Endodermal cell (in vitro differentiated cells): ENCODE measurements at regions not wholly inside any gene's neighbourhood (a gene's known extent, or its start where the extent isn't known, plus 50 kb on each side); places are given as distances from the start of the nearest gene placed in this dataset.
A peak's percentile ranks its signal among the peaks of the same experiment; 100 is the strongest.

Source experiments
- DNase-seq: peaks from one replicate; pipeline ENCODE4 v3.0.0-alpha.2; 2017
- H3K27ac ChIP-seq: 2 replicates; pipeline ENCODE4 v1.5.1; 2013; ENCODE audit warnings: mild to moderate bottlenecking, low read depth, low read length, moderate library complexity
- H3K27me3 ChIP-seq: 2 replicates; pipeline ENCODE4 v1.6.1; 2013; ENCODE audit warnings: mild to moderate bottlenecking, low read length, moderate library complexity; ENCODE audit not compliant: insufficient read depth, control insufficient read depth, poor library complexity, severe bottlenecking
- H3K36me3 ChIP-seq: 2 replicates; pipeline ENCODE4 v1.7.0; 2013; ENCODE audit warnings: mild to moderate bottlenecking, low read length, moderate library complexity; ENCODE audit not compliant: control insufficient read depth, insufficient read depth
- H3K4me1 ChIP-seq: one replicate; pipeline ENCODE4 v1.7.0; 2013; ENCODE audit warnings: low read length; ENCODE audit not compliant: control insufficient read depth, insufficient read depth
- H3K4me3 ChIP-seq: 2 replicates; pipeline ENCODE4 v1.5.1; 2013; ENCODE audit warnings: mild to moderate bottlenecking, low read length, moderate library complexity
- H3K9ac ChIP-seq: 2 replicates; pipeline ENCODE4 v1.6.1; 2013; ENCODE audit warnings: mild to moderate bottlenecking, low read length, moderate library complexity; ENCODE audit not compliant: poor library complexity, severe bottlenecking; ENCODE audit errors: extremely low read depth
- H3K9me3 ChIP-seq: 2 replicates; pipeline ENCODE4 v1.6.1; 2013; ENCODE audit warnings: mild to moderate bottlenecking, low read length, moderate library complexity; ENCODE audit not compliant: control insufficient read depth
- H3K27ac Mint-ChIP-seq: 2 replicates; pipeline ENCODE4 v1.8.0; 2020; ENCODE audit warnings: mixed read lengths
- H3K27me3 Mint-ChIP-seq: 2 replicates; pipeline ENCODE4 v1.8.0; 2021; ENCODE audit warnings: mild to moderate bottlenecking, mixed read lengths; ENCODE audit not compliant: insufficient read depth
- H3K36me3 Mint-ChIP-seq: 2 replicates; pipeline ENCODE4 v1.8.0; 2020; ENCODE audit warnings: low read depth, mixed read lengths
- H3K4me1 Mint-ChIP-seq: 2 replicates; pipeline ENCODE4 v1.8.0; 2020; ENCODE audit warnings: mixed read lengths
- H3K4me3 Mint-ChIP-seq: 2 replicates; pipeline ENCODE4 v1.8.0; 2020; ENCODE audit warnings: mild to moderate bottlenecking, moderate library complexity, mixed read lengths
- H3K9me3 Mint-ChIP-seq: 2 replicates; pipeline ENCODE4 v1.8.0; 2020; ENCODE audit warnings: mild to moderate bottlenecking, mixed read lengths
- WGBS, 2 experiments: methylation state at CpG; one replicate each; pipeline versions ENCODE4 v1.1.5 to v1.1.7; 2013; ENCODE audit warnings: missing lambda C conversion rate in 2 of 2, mixed read lengths in 1 of 2; ENCODE audit not compliant: insufficient coverage in 1 of 2, insufficient read length in 1 of 2; 5-methylcytosine and 5-hydroxymethylcytosine counted together
- TF ChIP-seq, protein P1 (sequence below): fragments of 200-600 bp; sonication (generic); conservative IDR thresholded peaks from 2 replicates; pipeline ENCODE4 v1.5.0; 2021; ENCODE audit warnings: antibody characterized with exemption, mild to moderate bottlenecking

DNA sequence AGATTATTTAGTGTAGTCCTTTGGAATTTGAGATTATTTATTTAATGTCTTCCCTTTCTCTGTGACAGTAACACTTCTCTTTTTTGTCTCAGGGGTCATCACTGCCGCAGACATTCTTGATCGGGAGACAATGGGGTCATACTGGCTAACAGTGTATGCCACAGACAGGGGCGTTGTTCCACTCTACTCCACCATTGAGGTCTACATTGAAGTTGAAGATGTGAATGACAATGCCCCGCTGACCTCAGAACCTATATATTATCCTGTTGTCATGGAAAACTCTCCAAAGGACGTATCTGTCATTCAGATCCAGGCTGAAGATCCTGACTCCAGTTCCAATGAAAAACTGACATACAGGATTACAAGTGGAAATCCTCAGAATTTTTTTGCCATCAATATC, 299.9 kb downstream of the FAT3 start:
- no peaks in the 10 kb centered on the region for H3K36me3 Mint-ChIP-seq

DNA sequence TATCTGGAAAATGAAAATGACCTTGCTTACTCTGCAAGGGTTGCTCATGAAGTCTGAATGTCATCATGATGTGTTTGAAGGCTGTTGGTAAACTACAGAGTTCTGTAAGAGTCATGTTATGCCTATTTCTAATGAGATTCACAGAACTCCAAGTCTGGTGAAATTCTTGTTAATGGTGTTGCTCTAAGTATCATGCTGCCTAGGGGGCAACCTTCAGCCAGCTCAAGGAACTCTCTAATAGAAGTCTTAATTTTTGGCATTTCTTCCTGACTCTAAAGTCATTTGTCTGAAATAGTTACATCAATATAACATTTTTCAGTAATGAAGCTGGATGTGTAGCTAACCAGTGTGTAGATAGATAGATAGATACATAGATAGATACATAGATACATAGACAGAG, 302.8 kb downstream of the FAT3 start:
- Mint-ChIP-seq H3K4me1 (peaks cover 18% of the 10 kb centered on the region), H3K9me3 (no peaks in the 10 kb centered on the region), H3K36me3 (no peaks in the 10 kb centered on the region), H3K27me3 (no peaks in the 10 kb centered on the region), H3K4me3 (no peak overlapping the region), H3K27ac (no peak overlapping the region)
- H3K9ac ChIP-seq = no peak overlapping the region
- no peaks in the 10 kb centered on the region for H3K9me3 ChIP-seq
- TF ChIP-seq, protein P1, sequence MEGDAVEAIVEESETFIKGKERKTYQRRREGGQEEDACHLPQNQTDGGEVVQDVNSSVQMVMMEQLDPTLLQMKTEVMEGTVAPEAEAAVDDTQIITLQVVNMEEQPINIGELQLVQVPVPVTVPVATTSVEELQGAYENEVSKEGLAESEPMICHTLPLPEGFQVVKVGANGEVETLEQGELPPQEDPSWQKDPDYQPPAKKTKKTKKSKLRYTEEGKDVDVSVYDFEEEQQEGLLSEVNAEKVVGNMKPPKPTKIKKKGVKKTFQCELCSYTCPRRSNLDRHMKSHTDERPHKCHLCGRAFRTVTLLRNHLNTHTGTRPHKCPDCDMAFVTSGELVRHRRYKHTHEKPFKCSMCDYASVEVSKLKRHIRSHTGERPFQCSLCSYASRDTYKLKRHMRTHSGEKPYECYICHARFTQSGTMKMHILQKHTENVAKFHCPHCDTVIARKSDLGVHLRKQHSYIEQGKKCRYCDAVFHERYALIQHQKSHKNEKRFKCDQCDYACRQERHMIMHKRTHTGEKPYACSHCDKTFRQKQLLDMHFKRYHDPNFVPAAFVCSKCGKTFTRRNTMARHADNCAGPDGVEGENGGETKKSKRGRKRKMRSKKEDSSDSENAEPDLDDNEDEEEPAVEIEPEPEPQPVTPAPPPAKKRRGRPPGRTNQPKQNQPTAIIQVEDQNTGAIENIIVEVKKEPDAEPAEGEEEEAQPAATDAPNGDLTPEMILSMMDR = peak; percentile 59
- no peaks in the 10 kb centered on the region for H3K27me3 ChIP-seq
- DNase-seq = no peak
- H3K36me3 ChIP-seq = peaks cover 6% of the 10 kb centered on the region
- no peak overlapping the region for H3K4me3 ChIP-seq
- no peak overlapping the region for H3K27ac ChIP-seq
- no peaks in the 10 kb centered on the region for H3K4me1 ChIP-seq

More for the DNA sequence above, 299.9 kb downstream of the FAT3 start:
- Mint-ChIP-seq H3K4me3 (no peak overlapping the region), H3K4me1 (peaks cover 10% of the 10 kb centered on the region), H3K27me3 (no peaks in the 10 kb centered on the region), H3K27ac (no peak overlapping the region), H3K9me3 (no peaks in the 10 kb centered on the region)
- H3K4me1 ChIP-seq = no peaks in the 10 kb centered on the region
- WGBS, 2 experiments = 91 to 94% methylated on average over 2 to 5 of the region's 5 CpGs
- no peaks in the 10 kb centered on the region for H3K27me3 ChIP-seq
- H3K27ac ChIP-seq = no peak overlapping the region
- TF ChIP-seq, protein P1 = no peak
- peaks cover 6% of the 10 kb centered on the region for H3K36me3 ChIP-seq
- H3K9ac ChIP-seq = no peak overlapping the region
- no peak overlapping the region for H3K4me3 ChIP-seq
- DNase-seq = no peak
- H3K9me3 ChIP-seq = no peaks in the 10 kb centered on the region

DNA sequence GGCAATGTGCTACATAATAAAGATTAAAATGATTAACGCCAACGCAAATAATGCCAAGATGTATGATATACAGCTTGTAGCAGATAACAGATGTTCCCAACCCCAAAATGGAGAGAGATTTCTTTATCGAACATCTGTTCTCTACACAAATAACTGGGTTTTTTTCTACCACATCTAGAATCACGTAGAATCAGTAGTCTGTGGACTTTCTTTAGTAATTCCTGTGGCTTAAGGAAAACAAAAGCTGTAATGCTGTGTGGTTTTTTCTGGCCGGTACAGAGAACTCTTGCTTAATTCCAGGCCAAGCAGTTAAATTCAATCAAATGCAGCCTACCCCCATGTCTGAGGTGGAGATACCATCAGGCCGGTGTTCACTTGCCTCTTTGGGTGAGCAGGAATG, 303.4 kb downstream of the FAT3 start:
- H3K36me3 Mint-ChIP-seq = no peaks in the 10 kb centered on the region
- no peak overlapping the region for H3K27ac Mint-ChIP-seq
- peaks cover 18% of the 10 kb centered on the region for H3K4me1 Mint-ChIP-seq
- no peaks in the 10 kb centered on the region for H3K4me1 ChIP-seq
- no peaks in the 10 kb centered on the region for H3K27me3 Mint-ChIP-seq
- peaks cover 6% of the 10 kb centered on the region for H3K36me3 ChIP-seq
- H3K27ac ChIP-seq = no peak overlapping the region
- no peak for DNase-seq
- H3K4me3 Mint-ChIP-seq = no peak overlapping the region
- 99% methylated on average over 6 of the region's 6 CpGs; no CpG with 5 or more reads in 1 of the 2 experiments for WGBS, 2 experiments
- no peaks in the 10 kb centered on the region for H3K27me3 ChIP-seq
- no peak overlapping the region for H3K9ac ChIP-seq
- no peaks in the 10 kb centered on the region for H3K9me3 Mint-ChIP-seq
- H3K4me3 ChIP-seq = no peak overlapping the region
- no peaks in the 10 kb centered on the region for H3K9me3 ChIP-seq
- TF ChIP-seq, protein P1 = no peak
